ENCODE measurements at regions not wholly inside any gene's neighbourhood (a gene's known extent, or its start where the extent isn't known, plus 50 kb on each side); places are given as distances from the start of the nearest gene placed in this dataset.

DNA sequence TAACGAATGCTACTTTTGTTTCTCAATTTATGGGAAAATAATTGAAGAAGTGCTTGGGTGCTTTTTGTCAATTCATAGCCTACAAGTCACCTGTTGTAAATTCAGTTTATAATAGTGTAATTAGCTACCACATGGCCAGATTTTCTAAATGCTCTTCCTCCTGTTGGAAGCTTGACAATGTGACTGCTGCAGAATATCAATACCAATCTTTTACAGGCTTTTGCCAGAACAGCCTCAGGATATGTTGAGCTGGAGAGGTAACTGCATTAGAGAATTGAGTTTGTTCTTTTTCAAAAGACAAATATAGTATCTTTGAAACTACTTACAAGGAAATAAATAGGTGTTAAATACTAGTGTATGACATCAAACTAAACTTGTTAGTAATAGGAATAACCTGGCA is 277.8 kb downstream of the POU4F1 start:
- DNase-seq: no peak

GRCh38 chr13:78323848-78324247 is 279.5 kb downstream of the POU4F1 start:
- DNase-seq: no peak

DNA sequence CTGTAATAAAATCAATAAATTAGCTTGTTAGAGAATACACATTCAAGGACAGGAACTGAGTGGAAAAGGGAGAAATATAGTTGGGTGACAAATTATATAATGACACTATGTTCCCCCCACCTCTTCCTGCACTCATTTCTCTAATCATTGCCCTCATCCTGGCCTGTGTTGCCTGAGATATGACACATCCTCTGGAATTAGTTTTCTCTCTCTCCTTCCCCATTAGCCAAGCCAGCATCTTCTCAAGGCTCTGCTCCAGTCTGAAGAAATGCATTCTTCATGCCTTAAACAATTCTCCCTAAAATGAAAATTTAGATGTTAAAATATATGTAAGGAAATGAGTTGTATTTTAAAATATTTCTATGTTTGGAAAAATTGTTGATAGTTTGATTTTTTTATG is 280.3 kb downstream of the POU4F1 start:
- DNase-seq: no peak

DNA sequence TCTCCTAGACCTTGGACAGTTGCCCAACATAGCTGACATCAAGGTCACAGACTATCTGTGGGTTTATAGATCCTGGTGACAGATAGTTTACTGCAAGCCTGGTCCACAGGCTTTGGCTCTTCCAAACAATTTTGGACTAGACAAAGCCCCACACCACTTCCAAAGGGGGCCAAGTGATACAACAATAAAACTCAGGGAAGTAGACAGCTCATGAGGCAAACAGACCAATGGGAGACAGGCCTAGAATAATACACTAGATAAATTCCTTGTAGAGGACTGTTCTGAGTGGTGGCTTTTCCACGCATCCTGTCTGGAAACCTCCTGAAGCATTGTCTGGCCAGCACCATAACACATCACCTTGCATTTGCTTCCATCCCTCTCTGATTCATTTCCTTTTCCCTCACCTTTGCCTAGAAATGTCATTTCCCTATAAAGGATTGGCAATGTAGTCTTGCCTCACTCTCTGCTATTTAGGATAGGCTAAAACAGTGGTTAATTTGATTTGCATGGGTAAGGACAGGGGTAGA is 284.2 kb downstream of the POU4F1 start:
- DNase-seq: no peak

- DNase-seq: no peak
These were observed 286.3 kb downstream of the POU4F1 start for GRCh38 chr13:78317030-78317429.

DNA sequence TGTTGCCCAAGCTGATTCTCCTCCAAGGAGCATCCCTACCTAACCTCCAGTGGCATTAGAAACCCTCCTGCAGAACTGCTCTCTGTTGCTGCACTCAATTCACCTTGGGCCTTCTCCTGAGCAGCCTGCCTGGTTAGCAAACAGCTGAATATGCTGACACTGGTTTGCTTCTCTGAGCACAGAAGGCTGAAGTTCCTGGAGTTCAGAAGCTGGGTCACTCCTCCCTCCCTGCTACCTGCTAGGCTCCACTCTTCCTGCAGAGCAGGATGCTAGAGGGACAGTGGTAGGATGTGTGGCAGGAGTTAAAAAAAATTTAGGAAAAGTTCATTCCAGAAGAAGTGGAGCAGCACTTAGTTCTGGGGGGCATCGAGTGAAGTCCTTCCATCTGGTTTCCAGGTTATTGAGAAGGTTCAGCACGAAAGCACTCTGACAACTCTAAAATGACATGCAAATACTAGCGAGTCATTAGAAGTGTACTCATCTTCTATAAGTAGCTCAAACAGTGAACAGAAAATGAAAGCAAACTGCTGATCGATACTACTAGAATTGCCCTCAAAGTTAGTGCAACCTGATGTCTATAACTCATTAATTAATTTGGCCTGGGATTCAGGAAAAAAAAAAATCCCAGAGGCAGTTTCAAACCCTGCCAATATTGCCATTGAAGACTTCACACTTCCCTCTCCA is 293.7 kb downstream of the POU4F1 start:
- DNase-seq: no peak

DNA sequence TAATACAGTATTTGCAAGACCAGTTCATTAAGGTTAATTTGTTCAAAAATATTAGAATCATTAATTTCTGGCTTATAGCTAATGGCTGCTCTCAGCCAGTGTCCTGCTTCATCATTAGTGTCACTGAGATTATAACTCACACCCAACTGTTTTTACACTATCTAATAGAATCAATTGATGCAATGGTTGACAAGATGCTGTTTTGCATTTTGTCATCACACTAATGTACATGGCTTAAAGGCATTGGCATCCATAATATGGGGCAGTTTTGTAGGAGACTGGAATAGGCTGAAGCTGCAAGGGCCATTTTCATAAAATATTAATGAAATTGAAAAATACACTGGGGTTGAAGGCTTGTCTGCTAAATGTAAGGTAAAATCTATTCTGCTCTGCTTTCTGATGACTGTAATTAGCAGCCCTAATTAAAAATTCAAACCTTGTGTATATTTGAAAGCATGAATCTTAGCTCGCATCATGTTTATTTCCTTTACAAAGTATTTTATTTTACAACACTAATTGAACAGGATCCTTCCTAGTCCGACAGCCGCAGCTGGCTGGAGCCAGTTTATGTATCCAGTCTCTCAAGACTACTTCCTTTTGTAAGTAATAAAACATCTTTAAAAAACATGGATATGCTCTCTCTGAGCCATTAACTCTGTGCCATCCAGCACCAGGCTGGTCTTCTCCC is 296.7 kb downstream of the POU4F1 start:
- DNase-seq: no peak

DNA sequence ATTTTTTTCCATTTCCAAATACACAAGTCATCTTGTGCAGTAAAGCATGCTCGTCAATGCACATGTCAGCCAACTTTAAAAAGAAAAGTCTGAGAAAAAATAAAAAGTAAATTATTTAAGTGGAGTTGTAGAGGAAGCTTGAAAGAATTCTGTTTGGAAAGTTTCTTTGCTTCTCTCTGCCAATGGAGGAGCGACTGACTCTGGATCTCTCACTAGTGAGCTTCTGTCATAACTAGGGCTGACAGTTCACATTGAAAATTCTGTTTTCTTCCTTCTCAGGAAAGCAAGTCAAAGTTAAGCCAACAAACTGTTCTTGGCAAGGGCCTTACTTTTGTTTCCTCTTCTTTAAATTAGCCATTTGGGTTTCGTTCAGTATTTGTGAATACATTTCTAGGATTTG is 298.2 kb downstream of the POU4F1 start:
- no peak for DNase-seq

DNA sequence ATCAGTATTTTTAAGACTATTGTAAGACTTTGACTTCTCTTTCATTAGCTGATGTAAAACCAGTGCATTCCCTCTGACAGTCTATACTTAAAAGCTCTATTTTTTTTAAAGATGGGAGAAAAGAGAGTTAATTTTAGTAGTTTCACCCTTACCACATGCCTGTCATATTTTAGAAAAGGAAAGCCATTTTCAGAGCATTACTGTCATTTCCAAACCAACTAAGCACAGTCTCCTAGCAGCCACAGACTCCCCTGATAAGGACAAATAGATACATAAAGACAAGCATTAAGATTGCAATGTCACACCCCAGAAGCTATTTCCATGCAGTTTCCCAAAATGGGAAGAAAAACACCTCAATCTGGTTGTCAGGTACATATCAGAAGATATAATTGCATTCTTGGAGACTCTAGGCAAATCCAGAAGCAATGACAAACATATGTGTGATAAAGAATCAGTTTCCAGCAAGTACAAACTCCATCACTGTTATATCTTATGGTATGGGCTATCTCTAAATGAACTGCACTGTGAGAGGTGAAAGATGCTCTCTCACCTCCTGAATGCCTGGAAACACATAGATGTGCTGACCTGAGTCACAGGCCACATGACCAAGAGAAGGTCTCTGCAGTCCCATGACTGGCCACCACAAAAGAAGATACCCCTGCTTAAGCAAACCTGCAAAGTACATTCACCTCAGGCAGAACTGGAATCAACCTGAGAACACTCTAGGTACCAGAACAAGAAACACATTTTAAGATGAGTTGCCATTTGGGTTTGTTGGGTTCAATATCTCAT is 303.3 kb downstream of the POU4F1 start:
- no peak for DNase-seq

DNA sequence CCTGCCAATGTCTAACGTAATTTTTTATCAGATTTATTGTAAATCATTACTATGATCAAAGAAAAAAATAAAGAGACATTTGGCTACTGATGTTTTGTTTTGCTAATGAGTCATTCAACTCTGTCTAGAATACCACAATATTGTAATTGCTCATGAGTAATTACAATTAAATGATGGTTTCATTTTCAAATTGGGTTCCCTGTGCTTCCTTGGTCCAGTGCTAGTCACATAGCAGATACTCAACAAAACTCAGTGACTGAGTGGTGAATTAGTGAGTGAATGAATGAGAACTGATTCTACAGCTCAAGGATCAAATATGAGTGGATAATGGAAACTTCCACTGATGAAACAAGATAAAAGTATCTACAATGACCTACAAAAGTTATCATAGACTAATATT is 304.7 kb downstream of the POU4F1 start:
- DNase-seq: no peak

DNA sequence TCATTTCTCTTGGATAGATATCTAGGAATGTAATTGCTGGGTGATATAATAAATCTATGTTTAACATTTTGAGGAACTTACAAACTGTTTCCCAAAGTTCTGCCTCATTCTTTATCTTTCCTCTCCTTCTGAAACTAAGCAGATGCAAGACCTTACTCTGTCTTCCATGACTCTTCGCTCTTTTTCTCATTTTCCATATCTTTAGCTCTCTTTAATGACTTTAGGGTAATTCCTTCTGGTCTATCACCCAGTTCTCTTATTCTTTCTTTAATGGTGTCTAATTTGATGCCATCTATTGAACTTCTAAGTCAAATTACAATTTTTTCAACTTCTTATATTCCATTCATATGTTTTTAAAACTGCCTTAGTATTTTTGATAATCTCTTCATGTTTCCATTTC is 316.6 kb downstream of the POU4F1 start:
- no peak for DNase-seq

- no peak for DNase-seq
These were observed 338.3 kb downstream of the POU4F1 start for GRCh38 chr13:78265098-78265497.

- no peak for DNase-seq
These were observed 339.7 kb upstream of the EDNRB start for GRCh38 chr13:78258304-78258703.

GRCh38 chr13:78256484-78256883 is 337.9 kb upstream of the EDNRB start:
- no peak for DNase-seq

DNA sequence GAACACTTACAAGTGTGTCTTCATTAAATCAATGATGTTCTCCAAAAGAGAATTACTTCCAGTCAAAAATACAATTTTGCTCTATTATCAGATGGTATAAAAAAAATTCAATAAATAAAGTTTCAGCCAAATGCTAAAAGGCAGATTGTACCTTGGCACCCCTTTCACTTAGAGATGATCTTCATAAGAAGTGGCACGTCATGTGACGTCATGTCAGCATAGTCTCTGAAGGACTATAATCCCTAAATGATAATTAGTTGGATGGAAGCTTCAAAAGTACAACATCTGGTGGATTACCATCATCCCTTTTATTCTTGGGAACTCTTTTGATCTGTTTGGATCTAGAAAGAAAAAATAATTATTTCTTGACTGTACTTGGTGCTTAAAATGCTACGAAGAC is 335.5 kb upstream of the EDNRB start:
- DNase-seq: no peak

- no peak for DNase-seq
These were observed 328.7 kb upstream of the EDNRB start for GRCh38 chr13:78247362-78247761.

- DNase-seq: peak; percentile 45
These were observed 322.8 kb upstream of the EDNRB start for GRCh38 chr13:78241278-78241919.

DNA sequence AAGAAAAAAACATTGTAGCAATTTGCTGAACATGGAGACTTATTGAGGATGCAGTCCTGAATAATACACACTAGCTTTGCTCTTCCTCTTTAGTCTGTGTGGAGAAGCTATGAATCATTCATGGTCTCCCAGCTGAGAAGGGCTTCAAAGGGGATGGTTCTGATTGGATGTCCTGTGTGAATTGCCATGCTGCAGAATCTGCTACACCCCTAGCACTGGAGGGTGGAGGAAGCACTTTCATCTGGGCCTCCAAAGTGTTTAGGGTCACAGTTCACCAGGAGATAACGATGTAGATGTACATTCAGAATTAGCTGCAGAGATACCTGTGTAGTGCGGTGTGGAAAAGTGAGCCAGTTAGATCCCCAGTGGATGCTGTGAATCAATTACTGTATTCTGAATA is 321.1 kb upstream of the EDNRB start:
- no peak for DNase-seq

- DNase-seq: no peak
These were observed 320.3 kb upstream of the EDNRB start for GRCh38 chr13:78238911-78239310.

GRCh38 chr13:78228940-78229339 is 310.3 kb upstream of the EDNRB start:
- DNase-seq: no peak

DNA sequence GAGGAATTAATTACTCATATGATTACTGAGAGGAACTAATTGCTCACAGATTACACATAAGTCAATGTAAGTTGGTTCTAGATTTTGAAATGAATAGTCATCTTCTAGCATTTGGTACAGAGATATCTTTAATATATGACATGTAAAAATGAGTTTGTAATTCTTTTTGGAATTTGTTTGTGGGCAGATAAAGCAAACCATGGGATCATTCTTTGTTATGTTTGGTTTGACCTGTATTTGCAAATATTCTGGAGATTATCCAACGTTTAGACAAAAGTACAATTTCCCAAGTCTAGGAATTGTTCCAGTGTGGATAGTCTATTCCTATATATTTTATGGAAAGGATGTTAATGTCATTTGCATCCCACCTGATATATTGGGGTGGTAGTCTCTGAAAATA is 309.6 kb upstream of the EDNRB start:
- DNase-seq: no peak

DNA sequence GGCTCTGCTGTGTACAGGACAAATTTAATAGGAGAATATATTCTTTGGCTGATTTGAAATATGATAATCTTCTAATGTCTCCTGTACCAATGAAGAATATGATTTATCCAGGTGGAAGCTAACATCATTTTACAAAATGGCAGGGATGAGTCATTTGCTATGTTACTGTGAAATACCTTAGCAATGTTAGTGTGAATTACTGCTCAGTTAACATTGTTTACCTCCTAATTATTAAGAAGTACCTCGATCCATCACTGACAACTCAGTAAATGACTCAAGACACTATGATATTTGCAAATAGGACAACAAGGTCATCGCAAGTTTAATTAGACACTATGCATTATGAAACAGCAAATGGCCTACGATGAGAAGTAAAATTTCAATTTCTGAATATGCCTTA is 309.1 kb upstream of the EDNRB start:
- no peak for DNase-seq

GRCh38 chr13:78215458-78216108 is 297.0 kb upstream of the EDNRB start:
- DNase-seq: no peak

Measured in NCI-H1436 (cell line).